RWPE2 (cell line): ENCODE measurements at regions not wholly inside any gene's neighbourhood (a gene's known extent, or its start where the extent isn't known, plus 50 kb on each side); places are given as distances from the start of the nearest gene placed in this dataset.
A peak's percentile ranks its signal among the peaks of the same experiment; 100 is the strongest.

Experiments
- ATAC-seq: fragments of 200-7000 bp; cut with Tn5 transposase; 3 replicates; pipeline ENCODE4 v1.9.1; 2021; ENCODE audit warnings: low read depth
- DNase-seq: peaks from one replicate; pipeline ENCODE4 v3.0.0-alpha.2; 2020; ENCODE audit warnings: low spot score
- H3K27ac ChIP-seq: fragments of 450-650 bp; 2 replicates; pipeline ENCODE4 v1.5.1; 2017; ENCODE audit warnings: mild to moderate bottlenecking; ENCODE audit not compliant: poor library complexity, severe bottlenecking
- H3K27me3 ChIP-seq: fragments of 250-450 bp; sonication (Bioruptor Pico); 2 replicates; pipeline ENCODE4 v1.5.1; 2021; ENCODE audit warnings: mild to moderate bottlenecking, moderate library complexity; ENCODE audit not compliant: insufficient read depth, poor library complexity, severe bottlenecking
- H3K36me3 ChIP-seq: fragments of 250-450 bp; sonication (Bioruptor Pico); 2 replicates; pipeline ENCODE4 v1.5.1; 2020; ENCODE audit warnings: low read depth, mild to moderate bottlenecking, moderate library complexity
- H3K4me1 ChIP-seq: fragments of 250-450 bp; sonication (Bioruptor Pico); 2 replicates; pipeline ENCODE4 v1.5.1; 2021; ENCODE audit warnings: mild to moderate bottlenecking, moderate library complexity; ENCODE audit not compliant: insufficient read depth, poor library complexity, severe bottlenecking
- H3K4me3 ChIP-seq: fragments of 250-450 bp; sonication (Bioruptor Pico); 2 replicates; pipeline ENCODE4 v1.5.1; 2021; ENCODE audit warnings: mild to moderate bottlenecking, moderate library complexity; ENCODE audit not compliant: severe bottlenecking
- H3K9me3 ChIP-seq: fragments of 250-450 bp; sonication (Bioruptor Pico); 2 replicates; pipeline ENCODE4 v1.5.1; 2021; ENCODE audit warnings: mild to moderate bottlenecking, moderate library complexity; ENCODE audit not compliant: severe bottlenecking
- TF ChIP-seq, protein P1 (sequence below): fragments of 450-650 bp; IDR thresholded peaks from one replicate; pipeline ENCODE4 v1.5.1; 2017; ENCODE audit warnings: mild to moderate bottlenecking, moderate library complexity; ENCODE audit not compliant: poor library complexity, severe bottlenecking

GRCh38 chr2:207394203-207394781 lies 135.5 kb upstream of the CREB1 start:
- Histone ChIP-seq H3K9me3 (no peaks in the 10 kb centered on the region), H3K27me3 (no peaks in the 10 kb centered on the region), H3K4me3 (no peak overlapping the region), H3K27ac (peak overlapping the region; percentile 99), H3K36me3 (no peaks in the 10 kb centered on the region), H3K4me1 (peaks cover 28% of the 10 kb centered on the region)
- DNase-seq (no peak), ATAC-seq (peak; percentile 43)
- TF ChIP-seq, protein P1, sequence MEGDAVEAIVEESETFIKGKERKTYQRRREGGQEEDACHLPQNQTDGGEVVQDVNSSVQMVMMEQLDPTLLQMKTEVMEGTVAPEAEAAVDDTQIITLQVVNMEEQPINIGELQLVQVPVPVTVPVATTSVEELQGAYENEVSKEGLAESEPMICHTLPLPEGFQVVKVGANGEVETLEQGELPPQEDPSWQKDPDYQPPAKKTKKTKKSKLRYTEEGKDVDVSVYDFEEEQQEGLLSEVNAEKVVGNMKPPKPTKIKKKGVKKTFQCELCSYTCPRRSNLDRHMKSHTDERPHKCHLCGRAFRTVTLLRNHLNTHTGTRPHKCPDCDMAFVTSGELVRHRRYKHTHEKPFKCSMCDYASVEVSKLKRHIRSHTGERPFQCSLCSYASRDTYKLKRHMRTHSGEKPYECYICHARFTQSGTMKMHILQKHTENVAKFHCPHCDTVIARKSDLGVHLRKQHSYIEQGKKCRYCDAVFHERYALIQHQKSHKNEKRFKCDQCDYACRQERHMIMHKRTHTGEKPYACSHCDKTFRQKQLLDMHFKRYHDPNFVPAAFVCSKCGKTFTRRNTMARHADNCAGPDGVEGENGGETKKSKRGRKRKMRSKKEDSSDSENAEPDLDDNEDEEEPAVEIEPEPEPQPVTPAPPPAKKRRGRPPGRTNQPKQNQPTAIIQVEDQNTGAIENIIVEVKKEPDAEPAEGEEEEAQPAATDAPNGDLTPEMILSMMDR: no peak

GRCh38 chr2:207394812-207395534 lies 134.8 kb upstream of the CREB1 start:
- H3K4me3 ChIP-seq: no peak overlapping the region
- H3K9me3 ChIP-seq: no peaks in the 10 kb centered on the region
- peak overlapping the region; percentile 99 for H3K27ac ChIP-seq
- TF ChIP-seq, protein P1: no peak
- H3K4me1 ChIP-seq: peaks cover 28% of the 10 kb centered on the region
- DNase-seq (peak; percentile 93), ATAC-seq (peak; percentile 88)
- no peaks in the 10 kb centered on the region for H3K27me3 ChIP-seq
- H3K36me3 ChIP-seq: no peaks in the 10 kb centered on the region

- Histone ChIP-seq H3K9me3 (no peaks in the 10 kb centered on the region), H3K4me3 (no peak overlapping the region), H3K27me3 (no peaks in the 10 kb centered on the region), H3K4me1 (peaks cover 28% of the 10 kb centered on the region), H3K27ac (peak overlapping the region; percentile 99), H3K36me3 (no peaks in the 10 kb centered on the region)
- DNase-seq (no peak), ATAC-seq (no peak; the same call in 2 of the 3 replicates)
- TF ChIP-seq, protein P1: no peak
Measured at GRCh38 chr2:207395535-207396251, 134.1 kb upstream of the CREB1 start.

GRCh38 chr2:207397917-207398655 lies 131.7 kb upstream of the CREB1 start:
- peak overlapping the region; percentile 99 for H3K27ac ChIP-seq
- ATAC-seq: no peak
- H3K27me3 ChIP-seq: no peaks in the 10 kb centered on the region
- H3K4me1 ChIP-seq: peaks cover 25% of the 10 kb centered on the region
- DNase-seq: no peak
- no peaks in the 10 kb centered on the region for H3K9me3 ChIP-seq
- H3K36me3 ChIP-seq: no peaks in the 10 kb centered on the region
- TF ChIP-seq, protein P1: no peak
- H3K4me3 ChIP-seq: no peak overlapping the region
